ENCODE measurements at regions not wholly inside any gene's neighbourhood (a gene's known extent, or its start where the extent isn't known, plus 50 kb on each side); places are given as distances from the start of the nearest gene placed in this dataset.

DNA sequence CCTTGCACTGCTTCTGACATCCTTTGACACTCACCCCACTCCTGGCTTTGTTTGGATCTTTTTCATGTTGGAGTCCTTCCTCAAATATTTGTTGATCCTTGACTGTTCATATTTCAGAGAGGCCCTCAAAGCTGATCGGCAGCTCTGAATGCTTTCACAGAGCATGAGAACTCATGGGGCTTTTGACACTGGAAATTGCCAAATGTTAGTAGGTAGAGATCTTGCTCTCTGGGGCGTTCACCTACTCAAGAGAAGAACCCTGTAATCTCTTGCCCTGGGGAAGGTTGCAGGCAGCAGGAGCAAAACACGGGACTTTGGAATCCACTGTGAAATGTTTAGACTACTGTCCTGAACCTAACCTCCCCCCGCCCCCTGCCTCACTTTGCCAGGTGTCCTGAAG lies 67.4 kb upstream of the STUM start (continued):
- TF ChIP-seq MXD3 (CRISPR knock-in tag; IDR thresholded peaks at IDR 0.05) (no peak), FOXP1 (IDR thresholded peaks at IDR 0.05) (no peak), FOXP1 (CRISPR knock-in tag; IDR thresholded peaks at IDR 0.05) (peak; percentile 26; the same call in 1 of the 2 replicates), NR0B2 (CRISPR knock-in tag; IDR thresholded peaks at IDR 0.05) (no peak), TRIM22 (IDR thresholded peaks at IDR 0.05) (no peak), PHF5A (CRISPR knock-in tag; IDR thresholded peaks at IDR 0.05; ENCODE audit: low read depth, unreplicated experiment) (no peak), SRY (CRISPR knock-in tag; IDR thresholded peaks at IDR 0.05) (no peak), MAF1 (CRISPR knock-in tag; IDR thresholded peaks at IDR 0.05; ENCODE audit: borderline replicate concordance) (no peak), SIX4 (CRISPR knock-in tag; IDR thresholded peaks at IDR 0.05) (peak; percentile 45; the same call in 1 of the 2 replicates), ATF7-NPFF (CRISPR knock-in tag; IDR thresholded peaks at IDR 0.05; ENCODE audit: low read depth) (no peak), ZNF446 (CRISPR knock-in tag; IDR thresholded peaks at IDR 0.05) (no peak), SMAD3 (CRISPR knock-in tag; IDR thresholded peaks at IDR 0.05) (no peak), ZNF784 (CRISPR knock-in tag; IDR thresholded peaks at IDR 0.05; ENCODE audit: borderline replicate concordance) (no peak), GZF1 (CRISPR knock-in tag; IDR thresholded peaks at IDR 0.05) (no peak), ZNF17 (CRISPR knock-in tag; IDR thresholded peaks at IDR 0.05) (no peak), ZNF709 (CRISPR knock-in tag; IDR thresholded peaks at IDR 0.05) (no peak), RARA (CRISPR knock-in tag; IDR thresholded peaks at IDR 0.05) (peak; percentile 18; the same call in 1 of the 2 replicates), THAP9 (CRISPR knock-in tag; IDR thresholded peaks at IDR 0.05; ENCODE audit: borderline replicate concordance) (no peak), HMG20B (CRISPR knock-in tag; conservative IDR thresholded peaks at IDR 0.05) (peak; percentile 56; the same call in 1 of the 2 replicates), MBNL3 (CRISPR knock-in tag; conservative IDR thresholded peaks at IDR 0.05) (no peak), NFE2 (CRISPR knock-in tag; IDR thresholded peaks at IDR 0.05) (no peak), GATAD2A (CRISPR knock-in tag; IDR thresholded peaks at IDR 0.05) (no peak), MTF1 (CRISPR knock-in tag; IDR thresholded peaks at IDR 0.05) (no peak), ATF2 (CRISPR knock-in tag; IDR thresholded peaks at IDR 0.05) (no peak), SALL1 (CRISPR knock-in tag; IDR thresholded peaks at IDR 0.05) (peak; percentile 30; the same call in 1 of the 2 replicates)
- TF ChIP-seq, protein P1, sequence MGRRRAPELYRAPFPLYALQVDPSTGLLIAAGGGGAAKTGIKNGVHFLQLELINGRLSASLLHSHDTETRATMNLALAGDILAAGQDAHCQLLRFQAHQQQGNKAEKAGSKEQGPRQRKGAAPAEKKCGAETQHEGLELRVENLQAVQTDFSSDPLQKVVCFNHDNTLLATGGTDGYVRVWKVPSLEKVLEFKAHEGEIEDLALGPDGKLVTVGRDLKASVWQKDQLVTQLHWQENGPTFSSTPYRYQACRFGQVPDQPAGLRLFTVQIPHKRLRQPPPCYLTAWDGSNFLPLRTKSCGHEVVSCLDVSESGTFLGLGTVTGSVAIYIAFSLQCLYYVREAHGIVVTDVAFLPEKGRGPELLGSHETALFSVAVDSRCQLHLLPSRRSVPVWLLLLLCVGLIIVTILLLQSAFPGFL (CRISPR knock-in tag; IDR thresholded peaks at IDR 0.05), result no peak
